OCI-LY7 (cell line): ENCODE measurements at regions not wholly inside any gene's neighbourhood (a gene's known extent, or its start where the extent isn't known, plus 50 kb on each side); places are given as distances from the start of the nearest gene placed in this dataset.

Experiments
- CTCF ChIP-seq: fragments of 200-600 bp; sonication (generic); conservative IDR thresholded peaks from 2 replicates; pipeline ENCODE4 v1.5.1; 2014; ENCODE audit warnings: mild to moderate bottlenecking, antibody characterized with exemption, low read length, moderate library complexity, mixed read lengths
- EZH2phosphoT487 ChIP-seq: fragments of 200-600 bp; sonication (generic); IDR thresholded peaks from 2 replicates; pipeline ENCODE4 v1.6.1; 2018; ENCODE audit warnings: low read depth, borderline replicate concordance, mild to moderate bottlenecking, mixed run types, antibody characterized with exemption, low read length, moderate library complexity, mixed read lengths

- TF ChIP-seq CTCF, result no peak
- no peak for TF ChIP-seq EZH2phosphoT487
These were observed 1523.7 kb upstream of the ADGRL3 start for GRCh38 chr4:59676389-59676788.
